ENCODE measurements at regions not wholly inside any gene's neighbourhood (a gene's known extent, or its start where the extent isn't known, plus 50 kb on each side); places are given as distances from the start of the nearest gene placed in this dataset.

DNA sequence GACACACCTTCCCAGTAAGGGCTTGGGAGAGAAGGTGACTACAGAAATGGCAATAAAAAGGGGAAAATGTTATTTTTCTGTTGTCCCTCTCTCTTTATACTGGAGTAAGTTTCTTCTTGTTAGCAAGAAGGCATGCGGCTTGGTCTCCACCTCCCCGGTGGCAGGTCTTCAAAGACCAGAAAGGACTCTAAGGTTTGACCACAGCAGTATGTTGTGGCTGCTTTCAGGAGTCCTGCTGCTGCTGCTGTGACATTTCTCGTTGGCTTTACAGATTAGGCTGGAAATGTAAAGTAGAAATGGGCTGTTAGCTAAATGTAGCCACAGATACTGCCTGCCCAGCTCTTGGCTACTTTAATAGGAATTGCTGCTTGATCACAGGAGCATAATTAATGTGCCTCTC is 175.8 kb upstream of the ZBTB20 start:
- DNase-seq (ENCODE audit: low spot score in 2 of 2) = no peak
- 81 to 84% methylated on average over 3 of the region's 3 CpGs for WGBS, 2 donors
- intact Hi-C loops (cut with DNase I; ENCODE audit: low total_unique reads) = no loop called here
- TF ChIP-seq CTCF (IDR thresholded peaks at IDR 0.05) (no peak), POLR2A (IDR thresholded peaks at IDR 0.05) (no peak)
- H3K4me3 ChIP-seq (ENCODE audit: low read depth, poor library complexity, severe bottlenecking) = no peak overlapping the region

DNA sequence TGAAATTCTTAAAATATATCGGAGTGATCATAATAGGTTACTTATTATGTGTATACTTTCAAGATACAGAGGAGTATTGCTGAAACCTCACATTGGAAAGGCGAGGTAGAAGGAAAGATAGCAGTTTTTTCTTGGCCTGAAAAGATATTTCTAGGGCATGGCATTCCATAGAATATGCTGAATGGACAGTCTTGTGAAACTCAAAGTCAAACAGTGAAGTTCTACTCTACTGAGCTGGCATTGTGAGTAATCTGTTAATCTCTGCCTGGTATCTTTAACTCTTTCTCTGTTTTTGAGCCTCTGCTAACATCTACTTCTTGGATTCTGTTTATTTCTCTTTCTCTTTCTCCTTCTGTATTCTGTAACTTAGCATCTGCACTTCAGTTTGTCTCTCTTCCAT is 176.3 kb upstream of the ZBTB20 start:
- no peak for DNase-seq (ENCODE audit: low spot score in 2 of 2)
- H3K4me3 ChIP-seq (ENCODE audit: low read depth, poor library complexity, severe bottlenecking) = no peak overlapping the region
- WGBS, 2 donors = 77 to 83% methylated on average over 2 of the region's 2 CpGs
- TF ChIP-seq POLR2A (IDR thresholded peaks at IDR 0.05) = no peak
- TF ChIP-seq CTCF (IDR thresholded peaks at IDR 0.05) = no peak
- intact Hi-C loops (cut with DNase I; ENCODE audit: low total_unique reads) = no loop called here

DNA sequence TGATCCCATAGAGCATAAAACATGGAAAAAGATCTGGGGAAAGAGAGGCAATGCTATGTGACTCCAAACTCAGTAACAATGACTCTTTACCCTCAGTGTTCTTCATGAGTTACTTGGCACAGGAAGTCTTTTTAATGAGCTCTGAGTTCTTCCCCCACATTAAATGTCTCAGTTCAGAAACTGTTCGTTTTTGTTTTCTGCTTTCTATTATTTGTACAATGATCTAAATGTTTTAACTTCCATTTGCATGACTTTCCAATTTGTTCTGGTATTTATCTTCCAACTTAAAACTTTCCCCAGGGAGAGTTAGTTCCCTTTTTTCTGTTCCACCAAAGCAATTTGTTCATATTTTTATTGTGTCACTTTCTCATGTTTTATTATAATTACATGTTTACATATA is 177.0 kb upstream of the ZBTB20 start:
- intact Hi-C loops (cut with DNase I; ENCODE audit: low total_unique reads) = no loop called here
- no peak overlapping the region for H3K4me3 ChIP-seq (ENCODE audit: low read depth, poor library complexity, severe bottlenecking)
- DNase-seq (ENCODE audit: low spot score in 2 of 2) = no peak
- 5 to 19% methylated on average over 1 of the region's 1 CpG for WGBS, 2 donors
- TF ChIP-seq POLR2A (IDR thresholded peaks at IDR 0.05) (no peak), CTCF (IDR thresholded peaks at IDR 0.05) (no peak)

DNA sequence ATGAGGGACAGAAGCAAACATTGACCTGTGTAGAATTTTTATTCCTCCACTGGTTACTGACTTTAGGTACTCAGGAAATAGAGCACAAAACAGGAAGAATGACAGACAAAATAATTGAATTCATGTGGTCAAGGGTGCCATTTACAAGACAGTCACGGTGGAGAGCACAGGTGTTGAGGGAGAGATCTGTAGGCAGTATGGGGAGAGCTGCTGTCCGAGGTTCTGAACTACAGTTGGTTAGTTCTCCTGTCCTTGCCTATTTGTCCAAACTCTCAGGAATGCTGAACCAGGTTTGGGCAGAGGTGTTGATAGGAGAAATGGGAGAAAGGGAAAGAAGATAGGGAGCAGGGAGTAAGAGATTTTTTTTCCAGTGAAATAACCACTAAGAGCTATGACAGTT is 178.5 kb upstream of the ZBTB20 start:
- TF ChIP-seq POLR2A (IDR thresholded peaks at IDR 0.05) (no peak), CTCF (IDR thresholded peaks at IDR 0.05) (no peak)
- intact Hi-C loops (cut with DNase I; ENCODE audit: low total_unique reads) = no loop called here
- H3K4me3 ChIP-seq (ENCODE audit: low read depth, poor library complexity, severe bottlenecking) = no peak overlapping the region
- WGBS, 2 donors = 4 to 12% methylated on average over 2 of the region's 2 CpGs
- no peak for DNase-seq (ENCODE audit: low spot score in 2 of 2)

DNA sequence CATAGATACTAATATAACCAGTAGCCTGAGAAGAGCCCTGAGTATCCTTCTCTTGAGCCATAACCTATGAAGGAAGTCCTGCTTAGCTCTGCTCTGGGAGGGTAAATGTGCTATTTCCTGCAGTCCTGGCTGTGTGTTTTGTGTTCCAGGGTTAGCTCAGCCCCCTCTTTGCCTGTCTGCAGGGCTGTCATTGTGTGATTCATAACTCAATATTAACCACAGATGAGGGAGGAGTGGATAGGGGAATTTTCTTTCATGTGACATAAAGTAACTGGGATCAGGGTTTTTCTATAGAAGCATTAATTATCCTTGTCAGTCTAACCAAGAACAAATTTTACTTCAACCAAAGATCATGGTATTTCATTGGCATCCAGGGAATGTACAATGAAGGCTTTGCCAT is 183.3 kb upstream of the ZBTB20 start:
- TF ChIP-seq CTCF (IDR thresholded peaks at IDR 0.05) = no peak
- no peak for TF ChIP-seq POLR2A (IDR thresholded peaks at IDR 0.05)

DNA sequence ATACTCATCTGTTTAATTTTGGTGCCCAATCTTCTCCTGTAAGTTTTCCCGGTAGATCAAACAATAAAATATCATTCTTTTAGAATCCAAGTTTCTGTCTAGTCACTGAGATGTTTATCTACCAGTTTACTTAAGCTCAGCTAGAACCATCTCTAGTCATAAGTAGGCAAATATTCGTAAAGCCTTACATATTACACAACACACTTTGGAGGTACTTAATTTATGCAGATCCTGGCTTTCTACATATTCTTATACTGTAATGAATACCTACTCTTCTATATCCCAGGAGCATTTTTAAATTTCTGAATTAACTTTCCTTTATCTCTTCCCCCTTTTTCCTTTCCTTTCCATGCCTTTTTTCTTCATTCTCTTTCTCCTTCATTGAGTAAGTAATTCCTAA is 185.9 kb upstream of the ZBTB20 start:
- no peak for TF ChIP-seq CTCF (IDR thresholded peaks at IDR 0.05)
- no peak for TF ChIP-seq POLR2A (IDR thresholded peaks at IDR 0.05)

More for the DNA sequence above, 183.3 kb upstream of the ZBTB20 start:
- DNase-seq (ENCODE audit: low spot score in 2 of 2) = no peak
- no peak overlapping the region for H3K4me3 ChIP-seq (ENCODE audit: low read depth, poor library complexity, severe bottlenecking)
- intact Hi-C loops (cut with DNase I; ENCODE audit: low total_unique reads) = no loop called here

More for the DNA sequence above, 185.9 kb upstream of the ZBTB20 start:
- 58 to 66% methylated on average over 2 of the region's 2 CpGs for WGBS, 2 donors
- intact Hi-C loops (cut with DNase I; ENCODE audit: low total_unique reads) = no loop called here
- DNase-seq (ENCODE audit: low spot score in 2 of 2) = no peak
- no peak overlapping the region for H3K4me3 ChIP-seq (ENCODE audit: low read depth, poor library complexity, severe bottlenecking)
